Astrocyte of the cerebellum (primary cell): ENCODE measurements at regions not wholly inside any gene's neighbourhood (a gene's known extent, or its start where the extent isn't known, plus 50 kb on each side); places are given as distances from the start of the nearest gene placed in this dataset.

ENCODE experiments used
- DNase-seq: peaks from one replicate; pipeline ENCODE4 v3.0.0-alpha.2; 2011; ENCODE audit warnings: low read depth
- H3K4me3 ChIP-seq: 2 replicates; pipeline ENCODE4 v1.5.1; 2011; ENCODE audit warnings: mild to moderate bottlenecking, low read depth, low read length, moderate library complexity
- CTCF ChIP-seq: IDR thresholded peaks from 2 replicates; pipeline ENCODE4 v1.5.1; 2012; ENCODE audit warnings: low read length, low read depth, moderate library complexity, mild to moderate bottlenecking; ENCODE audit errors: missing control alignments
- in situ Hi-C: cut with HindIII; loops from 2 replicates; pipeline ENCODE4 v1.10.0; 2017; ENCODE audit warnings: low sequenced_read_pairs

GRCh38 chr10:28875549-28876081 is 198.3 kb downstream of the BAMBI start:
- peak overlapping the region; percentile 21 for H3K4me3 ChIP-seq
- peak; percentile 56 for DNase-seq
- in situ Hi-C loops = no loop called here
- no peak for TF ChIP-seq CTCF

GRCh38 chr10:28878236-28878970 is 201.1 kb downstream of the BAMBI start:
- no peak for DNase-seq
- in situ Hi-C loops = no loop called here
- H3K4me3 ChIP-seq = no peak overlapping the region
- TF ChIP-seq CTCF = no peak

GRCh38 chr10:28879246-28879645 is 201.9 kb downstream of the BAMBI start:
- TF ChIP-seq CTCF = no peak
- in situ Hi-C loops = no loop called here
- no peak overlapping the region for H3K4me3 ChIP-seq
- DNase-seq = no peak

- TF ChIP-seq CTCF = no peak
- no peak for DNase-seq
- in situ Hi-C loops = no loop called here
These were observed 202.8 kb downstream of the BAMBI start for GRCh38 chr10:28879875-28880682.

GRCh38 chr10:28880683-28880950 is 203.3 kb downstream of the BAMBI start:
- no peak for DNase-seq
- no peak overlapping the region for H3K4me3 ChIP-seq
- in situ Hi-C loops = no loop called here
- TF ChIP-seq CTCF = no peak

More at GRCh38 chr10:28879875-28880682, 202.8 kb downstream of the BAMBI start:
- no peak overlapping the region for H3K4me3 ChIP-seq

- no peak overlapping the region for H3K4me3 ChIP-seq
- in situ Hi-C loops = no loop called here
- no peak for DNase-seq
- no peak for TF ChIP-seq CTCF
These were observed 204.0 kb downstream of the BAMBI start for GRCh38 chr10:28881171-28881882.
